ENCODE measurements at regions not wholly inside any gene's neighbourhood (a gene's known extent, or its start where the extent isn't known, plus 50 kb on each side); places are given as distances from the start of the nearest gene placed in this dataset.

DNA sequence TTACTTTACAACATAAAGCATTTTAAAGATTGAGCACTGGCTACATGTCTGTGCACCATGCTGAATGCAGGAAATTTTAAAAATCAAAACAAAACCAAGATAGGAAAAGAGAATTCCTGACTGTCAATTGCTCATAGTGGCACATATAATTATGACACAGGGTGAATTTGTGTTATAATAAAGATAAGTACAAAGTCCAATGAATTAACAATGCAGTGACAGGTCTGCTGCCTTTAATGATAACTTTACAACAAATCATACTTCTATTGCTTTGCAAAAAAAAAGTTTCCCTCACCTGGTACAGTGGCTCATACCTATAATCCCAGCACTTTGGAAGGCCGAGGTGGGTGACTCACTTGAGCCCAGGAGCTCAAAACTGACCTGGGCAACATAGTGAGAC lies 93.8 kb upstream of the OSBPL8 start:
- TF ChIP-seq, protein P1, sequence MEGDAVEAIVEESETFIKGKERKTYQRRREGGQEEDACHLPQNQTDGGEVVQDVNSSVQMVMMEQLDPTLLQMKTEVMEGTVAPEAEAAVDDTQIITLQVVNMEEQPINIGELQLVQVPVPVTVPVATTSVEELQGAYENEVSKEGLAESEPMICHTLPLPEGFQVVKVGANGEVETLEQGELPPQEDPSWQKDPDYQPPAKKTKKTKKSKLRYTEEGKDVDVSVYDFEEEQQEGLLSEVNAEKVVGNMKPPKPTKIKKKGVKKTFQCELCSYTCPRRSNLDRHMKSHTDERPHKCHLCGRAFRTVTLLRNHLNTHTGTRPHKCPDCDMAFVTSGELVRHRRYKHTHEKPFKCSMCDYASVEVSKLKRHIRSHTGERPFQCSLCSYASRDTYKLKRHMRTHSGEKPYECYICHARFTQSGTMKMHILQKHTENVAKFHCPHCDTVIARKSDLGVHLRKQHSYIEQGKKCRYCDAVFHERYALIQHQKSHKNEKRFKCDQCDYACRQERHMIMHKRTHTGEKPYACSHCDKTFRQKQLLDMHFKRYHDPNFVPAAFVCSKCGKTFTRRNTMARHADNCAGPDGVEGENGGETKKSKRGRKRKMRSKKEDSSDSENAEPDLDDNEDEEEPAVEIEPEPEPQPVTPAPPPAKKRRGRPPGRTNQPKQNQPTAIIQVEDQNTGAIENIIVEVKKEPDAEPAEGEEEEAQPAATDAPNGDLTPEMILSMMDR (IDR thresholded peaks at IDR 0.05; ENCODE audit: poor library complexity, severe bottlenecking), result no peak
- TF ChIP-seq, protein P2, sequence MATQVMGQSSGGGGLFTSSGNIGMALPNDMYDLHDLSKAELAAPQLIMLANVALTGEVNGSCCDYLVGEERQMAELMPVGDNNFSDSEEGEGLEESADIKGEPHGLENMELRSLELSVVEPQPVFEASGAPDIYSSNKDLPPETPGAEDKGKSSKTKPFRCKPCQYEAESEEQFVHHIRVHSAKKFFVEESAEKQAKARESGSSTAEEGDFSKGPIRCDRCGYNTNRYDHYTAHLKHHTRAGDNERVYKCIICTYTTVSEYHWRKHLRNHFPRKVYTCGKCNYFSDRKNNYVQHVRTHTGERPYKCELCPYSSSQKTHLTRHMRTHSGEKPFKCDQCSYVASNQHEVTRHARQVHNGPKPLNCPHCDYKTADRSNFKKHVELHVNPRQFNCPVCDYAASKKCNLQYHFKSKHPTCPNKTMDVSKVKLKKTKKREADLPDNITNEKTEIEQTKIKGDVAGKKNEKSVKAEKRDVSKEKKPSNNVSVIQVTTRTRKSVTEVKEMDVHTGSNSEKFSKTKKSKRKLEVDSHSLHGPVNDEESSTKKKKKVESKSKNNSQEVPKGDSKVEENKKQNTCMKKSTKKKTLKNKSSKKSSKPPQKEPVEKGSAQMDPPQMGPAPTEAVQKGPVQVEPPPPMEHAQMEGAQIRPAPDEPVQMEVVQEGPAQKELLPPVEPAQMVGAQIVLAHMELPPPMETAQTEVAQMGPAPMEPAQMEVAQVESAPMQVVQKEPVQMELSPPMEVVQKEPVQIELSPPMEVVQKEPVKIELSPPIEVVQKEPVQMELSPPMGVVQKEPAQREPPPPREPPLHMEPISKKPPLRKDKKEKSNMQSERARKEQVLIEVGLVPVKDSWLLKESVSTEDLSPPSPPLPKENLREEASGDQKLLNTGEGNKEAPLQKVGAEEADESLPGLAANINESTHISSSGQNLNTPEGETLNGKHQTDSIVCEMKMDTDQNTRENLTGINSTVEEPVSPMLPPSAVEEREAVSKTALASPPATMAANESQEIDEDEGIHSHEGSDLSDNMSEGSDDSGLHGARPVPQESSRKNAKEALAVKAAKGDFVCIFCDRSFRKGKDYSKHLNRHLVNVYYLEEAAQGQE (IDR thresholded peaks at IDR 0.05; ENCODE audit: borderline replicate concordance), result no peak
- no peak for TF ChIP-seq POLR2AphosphoS5 (IDR thresholded peaks at IDR 0.05)
- no peak for TF ChIP-seq EZH2 (IDR thresholded peaks at IDR 0.05; ENCODE audit: borderline replicate concordance, insufficient read depth, low read length, poor library complexity, severe bottlenecking)
- no peak for TF ChIP-seq SMC3 (conservative IDR thresholded peaks at IDR 0.05; ENCODE audit: poor library complexity)

All from neural cell (in vitro differentiated cells).